SK-N-SH (cell line): ENCODE measurements at regions not wholly inside any gene's neighbourhood (a gene's known extent, or its start where the extent isn't known, plus 50 kb on each side); places are given as distances from the start of the nearest gene placed in this dataset.
"Not testable (repeated sequence)": the region's sequence is repeated elsewhere in the genome, so short reads cannot be mapped to it uniquely, and the experiment has no call there.

Source experiments
- CTCF ChIA-PET: fragments of 300-600, 350-600 bp; formaldehyde crosslinking; extraction: SDS; loops from one replicate; lab custom pipeline; 2021; lab: Yijun Ruan, JAX
- POLR2A ChIA-PET: fragments of 350-600 bp; sonication (Branson Sonifier 250); formaldehyde crosslinking; extraction: SDS; loops from one replicate; lab custom pipeline; 2020; ENCODE audit warnings: antibody characterized with exemption, inconsistent platforms; lab: Yijun Ruan, JAX
- DNase-seq: peaks from one replicate; pipeline ENCODE4 v3.0.0; 2012
- H2AFZ ChIP-seq: fragments of 200-600 bp; sonication (generic); 2 replicates; pipeline ENCODE4 v1.8.1; 2016; ENCODE audit warnings: antibody characterized with exemption, mild to moderate bottlenecking, low read depth
- H3F3A ChIP-seq: fragments of 200-600 bp; sonication (generic); replicated peaks from 2 replicates; pipeline ENCODE3; 2016; ENCODE audit warnings: antibody characterized with exemption, mild to moderate bottlenecking; ENCODE audit not compliant: insufficient read depth
- H3K27ac ChIP-seq, 2 experiments: fragments of 200-500 bp in 1 of 2; fragments of 200-600 bp in 1 of 2; sonication (Bioruptor generic) in 1 of 2; sonication (generic), shearing (Covaris generic) in 1 of 2; 2 replicates each; pipeline versions ENCODE4 v1.5.1 to v1.6.1; 2014 to 2016; ENCODE audit warnings: low read depth in 2 of 2, inconsistent platforms in 1 of 2, low read length in 1 of 2, mild to moderate bottlenecking in 1 of 2, mixed read lengths in 1 of 2
- H3K27me3 ChIP-seq: fragments of 200-600 bp; sonication (generic), shearing (Covaris generic); 2 replicates; pipeline ENCODE4 v1.6.1; 2016; ENCODE audit warnings: mixed run types; ENCODE audit not compliant: insufficient read depth
- H3K36me3 ChIP-seq, 2 experiments: fragments of 200-500 bp in 1 of 2; fragments of 200-600 bp in 1 of 2; sonication (Bioruptor generic) in 1 of 2; sonication (generic) in 1 of 2; replicated peaks in 1 of 2; 2 replicates each; pipeline versions ENCODE3 to v1.5.1; 2014 to 2016; ENCODE audit warnings: low read length in 1 of 2, mild to moderate bottlenecking in 1 of 2; ENCODE audit not compliant: insufficient read depth in 2 of 2, control insufficient read depth in 1 of 2
- H3K4me1 ChIP-seq, 2 experiments: fragments of 200-500 bp in 1 of 2; fragments of 200-600 bp in 1 of 2; sonication (Bioruptor generic) in 1 of 2; sonication (generic), shearing (Covaris generic) in 1 of 2; 2 replicates each; pipeline versions ENCODE4 v1.5.1 to v1.6.1; 2014 to 2016; ENCODE audit warnings: low read depth in 1 of 2, low read length in 1 of 2, mixed run types in 1 of 2; ENCODE audit not compliant: insufficient read depth in 2 of 2, control insufficient read depth in 1 of 2
- H3K4me2 ChIP-seq: fragments of 200-600 bp; sonication (generic), shearing (Covaris generic); 2 replicates; pipeline ENCODE4 v1.6.1; 2017; ENCODE audit warnings: mixed run types
- H3K4me3 ChIP-seq, 2 experiments: fragments of 200-500 bp in 1 of 2; fragments of 200-600 bp in 1 of 2; sonication (Bioruptor generic) in 1 of 2; sonication (generic), shearing (Covaris generic) in 1 of 2; 2 replicates each; pipeline versions ENCODE4 v1.5.1 to v1.8.1; 2014 to 2016; ENCODE audit warnings: low read depth in 2 of 2, inconsistent platforms in 1 of 2, low read length in 1 of 2, mild to moderate bottlenecking in 1 of 2, mixed read lengths in 1 of 2, moderate library complexity in 1 of 2
- H3K79me2 ChIP-seq: fragments of 200-600 bp; sonication (generic); 2 replicates; pipeline ENCODE4 v1.8.1; 2017; ENCODE audit warnings: mild to moderate bottlenecking; ENCODE audit not compliant: insufficient read depth
- H3K9ac ChIP-seq: fragments of 200-600 bp; sonication (generic); 2 replicates; pipeline ENCODE4 v1.6.1; 2017; ENCODE audit warnings: mixed run types
- H3K9me2 ChIP-seq: fragments of 200-600 bp; sonication (generic); 2 replicates; pipeline ENCODE4 v1.6.1; 2017; ENCODE audit warnings: mixed run types
- H3K9me3 ChIP-seq: fragments of 200-600 bp; sonication (generic); 2 replicates; pipeline ENCODE4 v1.6.1; 2017; ENCODE audit warnings: mixed run types, mild to moderate bottlenecking, moderate library complexity
- H4K20me1 ChIP-seq: fragments of 200-600 bp; sonication (generic); 2 replicates; pipeline ENCODE4 v1.6.1; 2017; ENCODE audit warnings: mild to moderate bottlenecking, mixed run types; ENCODE audit not compliant: insufficient read depth
- EP300 ChIP-seq, 2 experiments: IDR thresholded peaks; 2 replicates each; pipeline versions ENCODE4 v1.4.0 to v1.6.1; 2012; ENCODE audit warnings: borderline replicate concordance in 1 of 2, low read depth in 1 of 2, low read length in 1 of 2
- FOSL2 ChIP-seq: IDR thresholded peaks from 2 replicates; pipeline ENCODE4 v1.4.0; 2012; ENCODE audit warnings: low read depth, mild to moderate bottlenecking, moderate library complexity, borderline replicate concordance
- FOXM1 ChIP-seq: IDR thresholded peaks from 2 replicates; pipeline ENCODE4 v1.4.0; 2012; ENCODE audit warnings: low read depth, mild to moderate bottlenecking
- MEF2A ChIP-seq: IDR thresholded peaks from 2 replicates; pipeline ENCODE4 v1.4.0; 2012; ENCODE audit warnings: low read depth, borderline replicate concordance
- NRF1 ChIP-seq: IDR thresholded peaks from 2 replicates; pipeline ENCODE4 v1.6.1; 2012; ENCODE audit warnings: low read depth, mild to moderate bottlenecking, low read length
- RAD21 ChIP-seq: IDR thresholded peaks from 2 replicates; pipeline ENCODE4 v1.6.1; 2012; ENCODE audit warnings: mild to moderate bottlenecking, low read length
- SIN3A ChIP-seq: IDR thresholded peaks from 2 replicates; pipeline ENCODE4 v1.6.1; 2012; ENCODE audit warnings: low read depth, mild to moderate bottlenecking, low read length, moderate library complexity, borderline replicate concordance
- SMC3 ChIP-seq: IDR thresholded peaks from 2 replicates; pipeline ENCODE4 v1.6.1; 2012; ENCODE audit warnings: low read depth, low read length, improper control_type of control experiment
- TCF12 ChIP-seq: IDR thresholded peaks from 2 replicates; pipeline ENCODE4 v1.4.0; 2012
- TEAD4 ChIP-seq: IDR thresholded peaks from 2 replicates; pipeline ENCODE4 v1.4.0; 2012; ENCODE audit warnings: mild to moderate bottlenecking, borderline replicate concordance; ENCODE audit not compliant: insufficient read depth
- WGBS: methylation state at CpG from one replicate; pipeline ENCODE4 v1.1.6; 2017; ENCODE audit warnings: low lambda C conversion rate; 5-methylcytosine and 5-hydroxymethylcytosine counted together
- TF ChIP-seq, protein P1 (sequence below): fragments of 200-600 bp; sonication (generic); IDR thresholded peaks from 2 replicates; pipeline ENCODE4 v1.6.1; 2017; ENCODE audit warnings: antibody characterized with exemption, mild to moderate bottlenecking, moderate library complexity
- TF ChIP-seq, protein P2 (sequence below): fragments of 150-350 bp; IDR thresholded peaks from 2 replicates; pipeline ENCODE4 v1.6.1; 2016; ENCODE audit warnings: mild to moderate bottlenecking, low read depth, low read length
- TF ChIP-seq, protein P3 (sequence below): IDR thresholded peaks from 2 replicates; pipeline ENCODE4 v1.6.1; 2012; ENCODE audit warnings: mild to moderate bottlenecking, low read depth, low read length, moderate library complexity

DNA sequence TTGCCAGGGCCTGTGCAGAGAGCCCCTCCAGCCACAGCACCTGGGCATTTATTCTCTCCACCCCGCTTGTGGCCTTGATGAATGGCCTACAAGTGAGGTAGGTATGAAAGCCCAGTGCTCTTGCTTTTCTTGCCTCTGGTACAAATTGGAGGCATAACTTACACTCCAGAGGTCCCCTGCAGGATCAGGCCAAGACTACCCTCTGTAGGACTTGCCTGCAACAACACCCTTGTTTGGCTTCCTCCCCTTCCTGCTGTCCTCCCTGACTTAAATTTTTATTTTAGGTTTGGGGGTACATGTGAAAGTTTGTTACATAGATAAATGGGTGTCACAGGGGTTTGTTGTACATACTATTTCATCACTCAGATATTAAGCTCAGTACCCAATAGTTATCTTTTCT, 95.7 kb downstream of the CDC42EP3 start:
- no peak overlapping the region for H3K9ac ChIP-seq
- H3K27ac ChIP-seq = no peak overlapping the region
- no peaks in the 10 kb centered on the region for H3K9me2 ChIP-seq
- no peaks in the 10 kb centered on the region for H3K79me2 ChIP-seq
- peaks cover 9 to 25% of the 10 kb centered on the region in 2 experiments for H3K4me1 ChIP-seq
- no peak overlapping the region for H3K4me2 ChIP-seq
- H3K36me3 ChIP-seq = no peaks in the 10 kb centered on the region
- H2AFZ ChIP-seq = no peak overlapping the region
- ChIA-PET CTCF (interaction anchor here (0.9 to 1.0 kb wide), 2 partner anchors 14 to 24 kb away, joined by 3 read pairs; no protein-coding TSS in a partner anchor), POLR2A (no interaction called here)
- no peak for DNase-seq
- no peak for TF ChIP-seq FOSL2
- TF ChIP-seq, protein P1, sequence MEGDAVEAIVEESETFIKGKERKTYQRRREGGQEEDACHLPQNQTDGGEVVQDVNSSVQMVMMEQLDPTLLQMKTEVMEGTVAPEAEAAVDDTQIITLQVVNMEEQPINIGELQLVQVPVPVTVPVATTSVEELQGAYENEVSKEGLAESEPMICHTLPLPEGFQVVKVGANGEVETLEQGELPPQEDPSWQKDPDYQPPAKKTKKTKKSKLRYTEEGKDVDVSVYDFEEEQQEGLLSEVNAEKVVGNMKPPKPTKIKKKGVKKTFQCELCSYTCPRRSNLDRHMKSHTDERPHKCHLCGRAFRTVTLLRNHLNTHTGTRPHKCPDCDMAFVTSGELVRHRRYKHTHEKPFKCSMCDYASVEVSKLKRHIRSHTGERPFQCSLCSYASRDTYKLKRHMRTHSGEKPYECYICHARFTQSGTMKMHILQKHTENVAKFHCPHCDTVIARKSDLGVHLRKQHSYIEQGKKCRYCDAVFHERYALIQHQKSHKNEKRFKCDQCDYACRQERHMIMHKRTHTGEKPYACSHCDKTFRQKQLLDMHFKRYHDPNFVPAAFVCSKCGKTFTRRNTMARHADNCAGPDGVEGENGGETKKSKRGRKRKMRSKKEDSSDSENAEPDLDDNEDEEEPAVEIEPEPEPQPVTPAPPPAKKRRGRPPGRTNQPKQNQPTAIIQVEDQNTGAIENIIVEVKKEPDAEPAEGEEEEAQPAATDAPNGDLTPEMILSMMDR = peak; percentile 31; the same call in 1 of the 2 replicates
- TF ChIP-seq NRF1 = no peak
- TF ChIP-seq EP300 (IDR thresholded peaks at IDR 0.05; ENCODE audit: borderline replicate concordance in 1 of 2, low read depth in 1 of 2, low read length in 1 of 2) = no peak
- TF ChIP-seq TEAD4 = no peak
- TF ChIP-seq RAD21 = peak; percentile 46
- no peak for TF ChIP-seq MEF2A
- TF ChIP-seq, protein P2, sequence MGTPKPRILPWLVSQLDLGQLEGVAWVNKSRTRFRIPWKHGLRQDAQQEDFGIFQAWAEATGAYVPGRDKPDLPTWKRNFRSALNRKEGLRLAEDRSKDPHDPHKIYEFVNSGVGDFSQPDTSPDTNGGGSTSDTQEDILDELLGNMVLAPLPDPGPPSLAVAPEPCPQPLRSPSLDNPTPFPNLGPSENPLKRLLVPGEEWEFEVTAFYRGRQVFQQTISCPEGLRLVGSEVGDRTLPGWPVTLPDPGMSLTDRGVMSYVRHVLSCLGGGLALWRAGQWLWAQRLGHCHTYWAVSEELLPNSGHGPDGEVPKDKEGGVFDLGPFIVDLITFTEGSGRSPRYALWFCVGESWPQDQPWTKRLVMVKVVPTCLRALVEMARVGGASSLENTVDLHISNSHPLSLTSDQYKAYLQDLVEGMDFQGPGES = no peak
- TF ChIP-seq, protein P3, sequence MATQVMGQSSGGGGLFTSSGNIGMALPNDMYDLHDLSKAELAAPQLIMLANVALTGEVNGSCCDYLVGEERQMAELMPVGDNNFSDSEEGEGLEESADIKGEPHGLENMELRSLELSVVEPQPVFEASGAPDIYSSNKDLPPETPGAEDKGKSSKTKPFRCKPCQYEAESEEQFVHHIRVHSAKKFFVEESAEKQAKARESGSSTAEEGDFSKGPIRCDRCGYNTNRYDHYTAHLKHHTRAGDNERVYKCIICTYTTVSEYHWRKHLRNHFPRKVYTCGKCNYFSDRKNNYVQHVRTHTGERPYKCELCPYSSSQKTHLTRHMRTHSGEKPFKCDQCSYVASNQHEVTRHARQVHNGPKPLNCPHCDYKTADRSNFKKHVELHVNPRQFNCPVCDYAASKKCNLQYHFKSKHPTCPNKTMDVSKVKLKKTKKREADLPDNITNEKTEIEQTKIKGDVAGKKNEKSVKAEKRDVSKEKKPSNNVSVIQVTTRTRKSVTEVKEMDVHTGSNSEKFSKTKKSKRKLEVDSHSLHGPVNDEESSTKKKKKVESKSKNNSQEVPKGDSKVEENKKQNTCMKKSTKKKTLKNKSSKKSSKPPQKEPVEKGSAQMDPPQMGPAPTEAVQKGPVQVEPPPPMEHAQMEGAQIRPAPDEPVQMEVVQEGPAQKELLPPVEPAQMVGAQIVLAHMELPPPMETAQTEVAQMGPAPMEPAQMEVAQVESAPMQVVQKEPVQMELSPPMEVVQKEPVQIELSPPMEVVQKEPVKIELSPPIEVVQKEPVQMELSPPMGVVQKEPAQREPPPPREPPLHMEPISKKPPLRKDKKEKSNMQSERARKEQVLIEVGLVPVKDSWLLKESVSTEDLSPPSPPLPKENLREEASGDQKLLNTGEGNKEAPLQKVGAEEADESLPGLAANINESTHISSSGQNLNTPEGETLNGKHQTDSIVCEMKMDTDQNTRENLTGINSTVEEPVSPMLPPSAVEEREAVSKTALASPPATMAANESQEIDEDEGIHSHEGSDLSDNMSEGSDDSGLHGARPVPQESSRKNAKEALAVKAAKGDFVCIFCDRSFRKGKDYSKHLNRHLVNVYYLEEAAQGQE = no peak
- TF ChIP-seq SMC3 = peak; percentile 28; the same call in 1 of the 2 replicates
- TF ChIP-seq SIN3A = no peak
- no peak for TF ChIP-seq TCF12
- no peak for TF ChIP-seq FOXM1
- no peaks in the 10 kb centered on the region for H4K20me1 ChIP-seq
- H3K27me3 ChIP-seq = no peaks in the 10 kb centered on the region
- 82% methylated on average over 1 of the region's 1 CpG for WGBS
- no peaks in the 10 kb centered on the region for H3K9me3 ChIP-seq
- no peak overlapping the region for H3K4me3 ChIP-seq
- peaks cover 24% of the 10 kb centered on the region for H3F3A ChIP-seq

DNA sequence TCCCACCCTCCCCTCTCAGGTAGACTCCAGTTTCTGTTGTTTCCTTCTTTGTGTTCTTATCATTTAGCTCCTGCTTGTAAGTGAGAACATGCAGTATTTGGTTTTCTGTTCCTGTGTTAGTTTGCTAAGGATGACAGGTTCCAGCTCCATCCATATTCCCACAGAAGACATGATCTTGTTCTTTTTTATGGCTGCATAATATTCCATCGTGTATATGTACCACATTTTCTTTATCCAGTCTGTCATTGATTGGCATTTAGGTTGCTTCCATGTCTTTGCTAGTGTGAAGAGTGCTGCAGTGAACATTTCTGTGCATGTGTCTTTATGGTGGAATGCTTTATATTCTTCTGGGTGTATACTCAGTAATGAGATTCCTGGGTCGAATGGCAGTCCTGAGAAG, 95.2 kb downstream of the CDC42EP3 start:
- 94% methylated on average over 2 of the region's 2 CpGs for WGBS
- H3K4me2 ChIP-seq, H2AFZ ChIP-seq, DNase-seq, H3K79me2 ChIP-seq, H4K20me1 ChIP-seq, H3K36me3 ChIP-seq, H3K4me3 ChIP-seq, H3K9me2 ChIP-seq, H3K27ac ChIP-seq, POLR2A ChIA-PET, H3K9ac ChIP-seq, H3K9me3 ChIP-seq, H3K27me3 ChIP-seq: not testable (repeated sequence)
- Histone ChIP-seq H3F3A (peaks cover 22% of the 10 kb centered on the region), H3K4me1 (peaks cover 6 to 24% of the 10 kb centered on the region in 2 experiments)
- CTCF ChIA-PET = interaction anchor here (0.9 to 1.0 kb wide), 2 partner anchors 15 to 24 kb away, joined by 3 read pairs; no protein-coding TSS in a partner anchor
